ENCODE measurements at regions not wholly inside any gene's neighbourhood (a gene's known extent, or its start where the extent isn't known, plus 50 kb on each side); places are given as distances from the start of the nearest gene placed in this dataset.

DNA sequence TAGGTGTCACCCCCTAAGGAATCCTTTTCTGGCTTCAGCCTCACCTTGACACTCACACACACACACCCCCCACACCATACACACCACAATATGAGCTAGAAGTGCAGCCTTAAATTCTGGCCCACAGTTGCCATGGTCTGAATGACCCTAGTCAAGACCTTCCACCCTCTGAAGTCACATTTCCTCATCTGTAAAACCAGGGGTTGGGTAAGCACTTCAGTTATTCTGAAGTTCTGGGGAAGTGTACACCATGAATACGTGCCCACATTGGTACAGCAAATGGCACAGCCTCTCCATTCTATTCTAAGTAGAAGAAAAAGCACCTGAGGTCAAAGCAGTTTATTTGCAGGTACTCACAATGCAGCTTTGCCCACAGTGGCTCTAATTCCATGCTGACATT, 372.8 kb upstream of the KLF4 start:
- intact Hi-C loops (cut with DNase I; ENCODE audit: low total_unique reads), result no loop called here
- Histone ChIP-seq H3K4me1 (peaks cover 0 to 7% (median 2%) of the 10 kb centered on the region in 4 donors), H3K27me3 (no peaks in the 10 kb centered on the region), H3K4me3 (no peak overlapping the region), H3K9me3 (peaks cover 0 to 7% (median 0%) of the 10 kb centered on the region in 4 donors), H3K36me3 (no peaks in the 10 kb centered on the region), H3K27ac (no peak overlapping the region)
- TF ChIP-seq POLR2A (IDR thresholded peaks at IDR 0.05), result no peak
- TF ChIP-seq POLR2AphosphoS5 (IDR thresholded peaks at IDR 0.05), result no peak
- TF ChIP-seq, protein P1, sequence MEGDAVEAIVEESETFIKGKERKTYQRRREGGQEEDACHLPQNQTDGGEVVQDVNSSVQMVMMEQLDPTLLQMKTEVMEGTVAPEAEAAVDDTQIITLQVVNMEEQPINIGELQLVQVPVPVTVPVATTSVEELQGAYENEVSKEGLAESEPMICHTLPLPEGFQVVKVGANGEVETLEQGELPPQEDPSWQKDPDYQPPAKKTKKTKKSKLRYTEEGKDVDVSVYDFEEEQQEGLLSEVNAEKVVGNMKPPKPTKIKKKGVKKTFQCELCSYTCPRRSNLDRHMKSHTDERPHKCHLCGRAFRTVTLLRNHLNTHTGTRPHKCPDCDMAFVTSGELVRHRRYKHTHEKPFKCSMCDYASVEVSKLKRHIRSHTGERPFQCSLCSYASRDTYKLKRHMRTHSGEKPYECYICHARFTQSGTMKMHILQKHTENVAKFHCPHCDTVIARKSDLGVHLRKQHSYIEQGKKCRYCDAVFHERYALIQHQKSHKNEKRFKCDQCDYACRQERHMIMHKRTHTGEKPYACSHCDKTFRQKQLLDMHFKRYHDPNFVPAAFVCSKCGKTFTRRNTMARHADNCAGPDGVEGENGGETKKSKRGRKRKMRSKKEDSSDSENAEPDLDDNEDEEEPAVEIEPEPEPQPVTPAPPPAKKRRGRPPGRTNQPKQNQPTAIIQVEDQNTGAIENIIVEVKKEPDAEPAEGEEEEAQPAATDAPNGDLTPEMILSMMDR (IDR thresholded peaks at IDR 0.05), result no peak
- no peak for TF ChIP-seq EP300 (IDR thresholded peaks at IDR 0.05)
- 79 to 97% (median 89%) methylated on average over 1 of the region's 1 CpG for WGBS, 5 donors
- no peak for DNase-seq

DNA sequence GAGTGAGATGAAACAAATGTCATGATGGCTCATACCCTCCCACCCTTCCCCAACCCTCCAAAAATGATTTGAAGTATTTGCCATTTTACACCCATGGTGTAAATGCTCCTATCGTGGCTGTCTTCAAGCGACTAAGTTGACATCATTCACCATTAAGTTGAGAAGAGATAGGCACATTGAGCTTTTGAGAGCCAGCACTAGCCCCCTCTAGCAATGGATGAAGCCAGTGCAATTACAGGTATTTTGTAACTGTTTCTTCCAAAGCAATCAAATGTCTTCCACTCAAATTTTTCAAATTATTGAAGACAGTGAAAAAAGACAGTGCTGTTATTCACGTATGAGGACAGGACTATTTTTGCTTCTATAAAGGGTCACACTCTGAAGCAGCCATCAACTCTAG, 371.5 kb upstream of the KLF4 start:
- 88 to 95% (median 91%) methylated on average over 3 of the region's 3 CpGs for WGBS, 5 donors
- H3K9me3 ChIP-seq, result peaks cover 0 to 7% (median 3%) of the 10 kb centered on the region in 4 donors
- TF ChIP-seq, protein P1 (IDR thresholded peaks at IDR 0.05), result no peak
- DNase-seq, result no peak
- intact Hi-C loops (cut with DNase I; ENCODE audit: low total_unique reads), result no loop called here
- no peaks in the 10 kb centered on the region for H3K27me3 ChIP-seq
- H3K4me1 ChIP-seq, result peaks cover 0 to 5% (median 0%) of the 10 kb centered on the region in 4 donors
- no peaks in the 10 kb centered on the region for H3K36me3 ChIP-seq
- H3K4me3 ChIP-seq, result no peak overlapping the region
- H3K27ac ChIP-seq, result no peak overlapping the region

DNA sequence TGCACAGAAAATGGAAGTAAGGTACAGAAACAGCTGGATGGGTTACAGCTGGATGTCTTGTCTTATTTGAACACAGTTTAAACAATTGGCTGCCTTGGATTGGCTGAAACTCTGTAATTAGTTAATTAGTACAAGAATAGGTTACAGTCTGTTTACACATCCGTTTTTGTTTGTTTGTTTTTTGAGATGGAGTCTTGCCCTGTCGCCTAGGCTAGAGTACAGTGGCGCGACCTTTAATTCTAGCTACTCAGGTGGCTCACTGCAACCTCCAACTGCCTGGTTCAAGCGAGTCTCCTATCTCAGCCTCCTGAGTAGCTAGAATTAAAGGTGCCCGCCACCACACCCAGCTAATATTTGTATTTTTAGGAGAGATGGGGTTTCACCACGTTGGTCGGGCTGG, 368.7 kb upstream of the KLF4 start:
- 83 to 92% (median 86%) methylated on average over 8 of the region's 8 CpGs for WGBS, 5 donors
- Histone ChIP-seq H3K4me3 (no peak overlapping the region), H3K36me3 (no peaks in the 10 kb centered on the region), H3K27ac (no peak overlapping the region), H3K4me1 (no peaks in the 10 kb centered on the region), H3K27me3 (no peaks in the 10 kb centered on the region), H3K9me3 (peaks cover 8 to 24% (median 14%) of the 10 kb centered on the region in 4 donors)
- no peak for TF ChIP-seq POLR2AphosphoS5 (IDR thresholded peaks at IDR 0.05)
- TF ChIP-seq EP300 (IDR thresholded peaks at IDR 0.05), result no peak
- TF ChIP-seq, protein P1 (IDR thresholded peaks at IDR 0.05), result no peak
- no peak for TF ChIP-seq POLR2A (IDR thresholded peaks at IDR 0.05)
- intact Hi-C loops (cut with DNase I; ENCODE audit: low total_unique reads), result no loop called here
- no peak for DNase-seq

DNA sequence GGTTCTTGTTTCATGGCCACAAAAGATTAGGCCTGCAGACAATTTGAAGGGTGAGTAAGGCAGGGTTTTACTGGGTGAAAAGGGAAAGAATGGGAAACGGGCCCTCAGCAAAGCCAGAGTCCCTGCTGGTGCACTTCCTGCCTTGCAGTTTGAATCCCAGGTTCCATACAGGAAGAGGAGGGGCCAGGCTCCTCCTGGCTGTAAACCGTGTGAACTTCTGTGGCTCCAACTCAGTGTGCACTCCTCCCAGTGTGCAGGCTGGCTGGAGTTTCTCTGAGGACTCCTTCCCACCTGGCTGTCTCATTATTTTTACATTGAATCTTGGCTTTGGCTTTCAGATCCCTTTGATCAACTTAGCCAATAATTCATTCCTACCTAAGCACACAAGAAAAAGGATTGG, 367.1 kb upstream of the KLF4 start:
- Histone ChIP-seq H3K4me1 (no peaks in the 10 kb centered on the region), H3K36me3 (no peaks in the 10 kb centered on the region), H3K9me3 (peaks cover 8 to 24% (median 14%) of the 10 kb centered on the region in 4 donors), H3K27me3 (no peaks in the 10 kb centered on the region), H3K4me3 (no peak overlapping the region), H3K27ac (no peak overlapping the region)
- no peak for DNase-seq
- WGBS, 5 donors, result 54 to 78% (median 67%) methylated on average over 2 of the region's 2 CpGs
- intact Hi-C loops (cut with DNase I; ENCODE audit: low total_unique reads), result no loop called here
- TF ChIP-seq POLR2AphosphoS5 (IDR thresholded peaks at IDR 0.05), result no peak
- no peak for TF ChIP-seq EP300 (IDR thresholded peaks at IDR 0.05)
- no peak for TF ChIP-seq POLR2A (IDR thresholded peaks at IDR 0.05)
- TF ChIP-seq, protein P1 (IDR thresholded peaks at IDR 0.05), result no peak
